OCI-LY3 (cell line): ENCODE measurements at regions not wholly inside any gene's neighbourhood (a gene's known extent, or its start where the extent isn't known, plus 50 kb on each side); places are given as distances from the start of the nearest gene placed in this dataset.

ENCODE experiments used
- H2AFZ ChIP-seq: fragments of 200-600, 300-600 bp; shearing (Covaris generic); 2 replicates; pipeline ENCODE4 v1.6.0; 2014; ENCODE audit warnings: antibody characterized with exemption, low read depth, low read length
- H3K27ac ChIP-seq: fragments of 200-600, 300-600 bp; sonication (generic); 2 replicates; pipeline ENCODE4 v1.5.1; 2014; ENCODE audit warnings: mild to moderate bottlenecking, low read length, moderate library complexity, mixed read lengths
- H3K27me3 ChIP-seq: fragments of 200-600, 300-600 bp; sonication (generic); 2 replicates; pipeline ENCODE4 v1.6.1; 2014; ENCODE audit warnings: low read depth, low read length, mixed read lengths
- H3K36me3 ChIP-seq: fragments of 200-600, 300-600 bp; sonication (generic); replicated peaks from 2 replicates; pipeline ENCODE3; 2014; ENCODE audit warnings: low read depth, low read length, mixed read lengths
- H3K4me1 ChIP-seq: fragments of 300-600, 200-600 bp; sonication (generic); 2 replicates; pipeline ENCODE4 v1.6.1; 2014; ENCODE audit warnings: low read length, mixed read lengths
- H3K4me2 ChIP-seq: fragments of 200-600, 300-600 bp; sonication (generic); 2 replicates; pipeline ENCODE4 v1.6.1; 2014; ENCODE audit warnings: low read length, mixed read lengths
- H3K4me3 ChIP-seq: fragments of 300-600, 200-600 bp; sonication (generic); 2 replicates; pipeline ENCODE4 v1.5.1; 2014; ENCODE audit warnings: antibody characterized with exemption, mild to moderate bottlenecking, low read length, moderate library complexity
- H3K79me2 ChIP-seq: fragments of 300-600, 200-600 bp; shearing (Covaris generic); 2 replicates; pipeline ENCODE4 v1.6.1; 2014; ENCODE audit warnings: mild to moderate bottlenecking, low read length, mixed read lengths
- H3K9ac ChIP-seq: fragments of 300-600, 200-600 bp; shearing (Covaris generic); 2 replicates; pipeline ENCODE4 v1.6.0; 2014; ENCODE audit warnings: mild to moderate bottlenecking, low read length, moderate library complexity
- H3K9me3 ChIP-seq: fragments of 200-600, 300-600 bp; shearing (Covaris generic); 2 replicates; pipeline ENCODE4 v1.6.1; 2014; ENCODE audit warnings: low read length, mixed read lengths; ENCODE audit not compliant: insufficient read depth
- H4K20me1 ChIP-seq: fragments of 200-600, 300-600 bp; sonication (generic); 2 replicates; pipeline ENCODE4 v1.6.1; 2016; ENCODE audit warnings: low read length, mixed read lengths; ENCODE audit not compliant: insufficient read depth
- EZH2phosphoT487 ChIP-seq: fragments of 200-600 bp; shearing (Covaris generic); IDR thresholded peaks from 2 replicates; pipeline ENCODE4 v1.6.1; 2018; ENCODE audit warnings: antibody characterized with exemption, mixed run types, low read depth
- TF ChIP-seq, protein P1 (sequence below): fragments of 200-600, 300-600 bp; sonication (generic); IDR thresholded peaks from 2 replicates; pipeline ENCODE4 v1.5.1; 2014; ENCODE audit warnings: antibody characterized with exemption, low read length, low read depth

GRCh38 chr2:217735899-217736298, 266.9 kb downstream of the TNS1 start:
- H3K9ac ChIP-seq = no peak overlapping the region
- H3K27me3 ChIP-seq = peaks cover 18% of the 10 kb centered on the region
- no peaks in the 10 kb centered on the region for H3K4me1 ChIP-seq
- H3K27ac ChIP-seq = no peak overlapping the region
- no peaks in the 10 kb centered on the region for H4K20me1 ChIP-seq
- H3K36me3 ChIP-seq = no peaks in the 10 kb centered on the region
- TF ChIP-seq, protein P1, sequence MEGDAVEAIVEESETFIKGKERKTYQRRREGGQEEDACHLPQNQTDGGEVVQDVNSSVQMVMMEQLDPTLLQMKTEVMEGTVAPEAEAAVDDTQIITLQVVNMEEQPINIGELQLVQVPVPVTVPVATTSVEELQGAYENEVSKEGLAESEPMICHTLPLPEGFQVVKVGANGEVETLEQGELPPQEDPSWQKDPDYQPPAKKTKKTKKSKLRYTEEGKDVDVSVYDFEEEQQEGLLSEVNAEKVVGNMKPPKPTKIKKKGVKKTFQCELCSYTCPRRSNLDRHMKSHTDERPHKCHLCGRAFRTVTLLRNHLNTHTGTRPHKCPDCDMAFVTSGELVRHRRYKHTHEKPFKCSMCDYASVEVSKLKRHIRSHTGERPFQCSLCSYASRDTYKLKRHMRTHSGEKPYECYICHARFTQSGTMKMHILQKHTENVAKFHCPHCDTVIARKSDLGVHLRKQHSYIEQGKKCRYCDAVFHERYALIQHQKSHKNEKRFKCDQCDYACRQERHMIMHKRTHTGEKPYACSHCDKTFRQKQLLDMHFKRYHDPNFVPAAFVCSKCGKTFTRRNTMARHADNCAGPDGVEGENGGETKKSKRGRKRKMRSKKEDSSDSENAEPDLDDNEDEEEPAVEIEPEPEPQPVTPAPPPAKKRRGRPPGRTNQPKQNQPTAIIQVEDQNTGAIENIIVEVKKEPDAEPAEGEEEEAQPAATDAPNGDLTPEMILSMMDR = no peak
- TF ChIP-seq EZH2phosphoT487 = no peak
- H3K4me3 ChIP-seq = no peak overlapping the region
- no peaks in the 10 kb centered on the region for H3K9me3 ChIP-seq
- H3K4me2 ChIP-seq = no peak overlapping the region
- H3K79me2 ChIP-seq = no peaks in the 10 kb centered on the region
- no peak overlapping the region for H2AFZ ChIP-seq

- Histone ChIP-seq H3K9ac (no peak overlapping the region), H3K27me3 (peaks cover 18% of the 10 kb centered on the region), H3K4me2 (no peak overlapping the region), H4K20me1 (no peaks in the 10 kb centered on the region), H3K36me3 (no peaks in the 10 kb centered on the region), H3K79me2 (no peaks in the 10 kb centered on the region), H3K27ac (no peak overlapping the region), H3K9me3 (no peaks in the 10 kb centered on the region), H3K4me3 (no peak overlapping the region), H3K4me1 (no peaks in the 10 kb centered on the region), H2AFZ (no peak overlapping the region)
- TF ChIP-seq, protein P1 = no peak
- TF ChIP-seq EZH2phosphoT487 = no peak
These were observed 267.8 kb downstream of the TNS1 start for GRCh38 chr2:217735034-217735433.

DNA sequence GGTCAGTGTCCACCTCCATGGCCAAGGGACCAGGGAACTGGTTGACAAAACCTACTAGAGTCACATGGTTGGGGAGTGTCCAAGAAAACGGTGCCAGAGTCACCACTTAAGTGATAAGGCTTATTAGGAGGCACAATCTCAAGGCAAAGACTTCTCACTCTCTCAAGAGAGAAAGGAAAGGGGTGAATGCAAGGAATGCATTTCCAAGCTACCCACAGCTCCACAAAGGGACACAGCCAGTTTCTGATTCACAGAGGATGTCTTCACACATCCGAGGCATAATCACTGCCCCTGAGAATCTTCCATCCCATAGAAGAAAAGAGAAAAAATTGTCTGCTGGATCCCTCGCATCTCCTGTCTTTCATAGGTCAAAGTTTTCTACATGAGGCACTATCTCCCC, 269.3 kb downstream of the TNS1 start:
- no peaks in the 10 kb centered on the region for H3K4me1 ChIP-seq
- TF ChIP-seq, protein P1 = no peak
- TF ChIP-seq EZH2phosphoT487 = no peak
- H3K79me2 ChIP-seq = no peaks in the 10 kb centered on the region
- H3K9me3 ChIP-seq = no peaks in the 10 kb centered on the region
- no peak overlapping the region for H3K27ac ChIP-seq
- no peaks in the 10 kb centered on the region for H3K36me3 ChIP-seq
- no peaks in the 10 kb centered on the region for H4K20me1 ChIP-seq
- H3K9ac ChIP-seq = no peak overlapping the region
- no peak overlapping the region for H2AFZ ChIP-seq
- H3K27me3 ChIP-seq = peaks cover 14% of the 10 kb centered on the region
- no peak overlapping the region for H3K4me2 ChIP-seq
- H3K4me3 ChIP-seq = no peak overlapping the region

DNA sequence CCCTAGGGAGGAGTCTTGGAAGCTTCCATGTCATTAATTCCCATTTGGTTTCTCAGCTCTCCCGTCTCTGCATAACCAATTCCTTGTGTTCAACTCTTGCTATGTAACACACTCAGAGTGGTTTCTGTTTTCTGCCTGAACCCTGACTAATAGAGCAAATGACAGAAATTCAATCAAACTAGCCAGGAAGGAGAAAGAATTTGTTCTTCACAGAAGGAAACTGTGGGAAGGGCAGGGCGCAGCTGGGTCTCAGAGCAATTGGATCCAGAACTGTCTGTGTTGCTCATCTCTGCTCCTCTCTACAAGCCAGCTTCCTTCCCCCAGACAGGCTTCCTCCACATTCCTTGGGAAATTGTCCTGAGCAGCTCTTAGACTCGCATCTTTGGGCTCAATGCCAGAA, 269.8 kb downstream of the TNS1 start:
- Histone ChIP-seq H3K79me2 (no peaks in the 10 kb centered on the region), H3K36me3 (no peaks in the 10 kb centered on the region), H3K4me1 (no peaks in the 10 kb centered on the region), H3K4me2 (no peak overlapping the region), H3K9me3 (no peaks in the 10 kb centered on the region), H4K20me1 (no peaks in the 10 kb centered on the region), H3K27me3 (peaks cover 14% of the 10 kb centered on the region), H3K9ac (no peak overlapping the region), H2AFZ (no peak overlapping the region), H3K4me3 (no peak overlapping the region), H3K27ac (no peak overlapping the region)
- TF ChIP-seq EZH2phosphoT487 = no peak
- TF ChIP-seq, protein P1 = no peak
